GM19238 (cell line): ENCODE measurements at regions not wholly inside any gene's neighbourhood (a gene's known extent, or its start where the extent isn't known, plus 50 kb on each side); places are given as distances from the start of the nearest gene placed in this dataset.
A peak's percentile ranks its signal among the peaks of the same experiment; 100 is the strongest.
"Not testable (repeated sequence)": the region's sequence is repeated elsewhere in the genome, so short reads cannot be mapped to it uniquely, and the experiment has no call there.

Experiments used
- DNase-seq: peaks from one replicate; pipeline ENCODE4 v3.0.0; 2011; ENCODE audit warnings: low spot score; ENCODE audit not compliant: insufficient read length

- DNase-seq, result no peak
These were observed 121.5 kb upstream of the PDE1A start for GRCh38 chr2:182548031-182548950.

GRCh38 chr2:182550234-182550633, 123.4 kb upstream of the PDE1A start:
- no peak for DNase-seq

GRCh38 chr2:182552232-182552631, 125.4 kb upstream of the PDE1A start:
- DNase-seq, result not testable (repeated sequence)

- not testable (repeated sequence) for DNase-seq
These were observed 125.9 kb upstream of the PDE1A start for GRCh38 chr2:182552785-182553184.

GRCh38 chr2:182553483-182553882, 126.6 kb upstream of the PDE1A start:
- DNase-seq, result peak; percentile 12

GRCh38 chr2:182554950-182555349, 128.1 kb upstream of the PDE1A start:
- no peak for DNase-seq

- DNase-seq, result no peak
These were observed 131.7 kb upstream of the PDE1A start for GRCh38 chr2:182558564-182558963.

- no peak for DNase-seq
These were observed 132.8 kb upstream of the PDE1A start for GRCh38 chr2:182559623-182560022.

- no peak for DNase-seq
These were observed 139.2 kb upstream of the PDE1A start for GRCh38 chr2:182565911-182566567.

GRCh38 chr2:182573553-182573952, 142.5 kb upstream of the DNAJC10 start:
- DNase-seq, result no peak

GRCh38 chr2:182577816-182578215, 138.2 kb upstream of the DNAJC10 start:
- no peak for DNase-seq

GRCh38 chr2:182581196-182581935, 134.7 kb upstream of the DNAJC10 start:
- DNase-seq, result no peak

- no peak for DNase-seq
These were observed 131.6 kb upstream of the DNAJC10 start for GRCh38 chr2:182584462-182584861.

- DNase-seq, result no peak
These were observed 131.1 kb upstream of the DNAJC10 start for GRCh38 chr2:182585001-182585400.

GRCh38 chr2:182585430-182585829, 130.6 kb upstream of the DNAJC10 start:
- DNase-seq, result no peak

GRCh38 chr2:182586426-182586825, 129.6 kb upstream of the DNAJC10 start:
- no peak for DNase-seq

GRCh38 chr2:182587831-182588230, 128.2 kb upstream of the DNAJC10 start:
- no peak for DNase-seq

- DNase-seq, result no peak
These were observed 126.9 kb upstream of the DNAJC10 start for GRCh38 chr2:182589121-182589520.

- DNase-seq, result no peak
These were observed 124.3 kb upstream of the DNAJC10 start for GRCh38 chr2:182591774-182592173.

GRCh38 chr2:182592691-182593393, 123.2 kb upstream of the DNAJC10 start:
- no peak for DNase-seq

GRCh38 chr2:182593394-182593975, 122.6 kb upstream of the DNAJC10 start:
- no peak for DNase-seq
